ENCODE measurements at regions not wholly inside any gene's neighbourhood (a gene's known extent, or its start where the extent isn't known, plus 50 kb on each side); places are given as distances from the start of the nearest gene placed in this dataset.

DNA sequence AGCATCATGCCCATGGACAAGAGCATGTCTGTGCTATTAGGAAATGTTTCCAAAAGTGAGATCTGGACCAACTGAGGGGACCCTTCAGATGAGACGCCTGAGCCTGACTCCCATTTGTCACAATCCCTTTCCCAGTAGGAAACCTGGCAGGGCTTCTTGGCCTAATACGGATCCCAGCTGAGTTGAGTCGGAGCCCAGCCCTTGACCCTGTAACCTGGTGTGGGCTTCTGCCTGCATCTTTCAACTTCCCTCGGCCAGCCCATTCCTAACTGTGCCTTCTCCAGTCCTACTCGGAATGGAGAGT, 148.3 kb downstream of the IRX2 start (continued):
- TF ChIP-seq FOSL1 (IDR thresholded peaks at IDR 0.05; ENCODE audit: insufficient read depth, low read depth, low read length): no peak
- no peak for TF ChIP-seq RXRA (IDR thresholded peaks at IDR 0.05; ENCODE audit: insufficient read depth, low read depth, low read length)
- TF ChIP-seq BACH1 (IDR thresholded peaks at IDR 0.05; ENCODE audit: low read length): no peak
- TF ChIP-seq HDAC2 (IDR thresholded peaks at IDR 0.05; ENCODE audit: borderline replicate concordance in 1 of 2, low read depth in 2 of 2, low read length in 2 of 2): no peak

Data from H1 (cell line).